GM23338 (cell line): ENCODE measurements at regions not wholly inside any gene's neighbourhood (a gene's known extent, or its start where the extent isn't known, plus 50 kb on each side); places are given as distances from the start of the nearest gene placed in this dataset.

Experiments
- ATAC-seq: fragments of 200-7000 bp; cut with Tn5 transposase; 3 replicates; pipeline ENCODE4 v1.9.1; 2020
- DNase-seq: peaks from one replicate; pipeline ENCODE4 v3.0.0-alpha.2; 2015; ENCODE audit warnings: low spot score
- H2AFZ ChIP-seq: fragments of 200-600 bp; sonication (generic); 2 replicates; pipeline ENCODE4 v1.8.0; 2016; ENCODE audit warnings: antibody characterized with exemption, mild to moderate bottlenecking, moderate library complexity
- H3F3A ChIP-seq: fragments of 200-600 bp; sonication (generic); replicated peaks from 2 replicates; pipeline ENCODE4 v1.8.0; 2017; ENCODE audit warnings: antibody characterized with exemption, mixed run types, low read depth
- H3K27ac ChIP-seq: fragments of 200-600 bp; sonication (generic); 2 replicates; pipeline ENCODE4 v1.6.1; 2016; ENCODE audit warnings: low read depth
- H3K27me3 ChIP-seq: fragments of 200-600 bp; sonication (generic); 2 replicates; pipeline ENCODE4 v1.8.0; 2016; ENCODE audit warnings: mild to moderate bottlenecking, mixed run types, moderate library complexity; ENCODE audit not compliant: insufficient read depth
- H3K36me3 ChIP-seq: fragments of 200-600 bp; sonication (generic); 2 replicates; pipeline ENCODE4 v1.8.0; 2016; ENCODE audit warnings: mild to moderate bottlenecking; ENCODE audit not compliant: insufficient read depth
- H3K4me1 ChIP-seq: fragments of 200-600 bp; sonication (generic); 2 replicates; pipeline ENCODE4 v1.8.0; 2016; ENCODE audit warnings: mild to moderate bottlenecking, moderate library complexity; ENCODE audit not compliant: insufficient read depth
- H3K4me2 ChIP-seq: fragments of 200-600 bp; sonication (generic); 2 replicates; pipeline ENCODE4 v1.7.1; 2017; ENCODE audit warnings: mixed run types
- H3K4me3 ChIP-seq: fragments of 200-600 bp; sonication (generic); 2 replicates; pipeline ENCODE4 v1.6.1; 2016; ENCODE audit warnings: mixed run types
- H3K79me2 ChIP-seq: fragments of 200-600 bp; sonication (generic); replicated peaks from 2 replicates; pipeline ENCODE4 v1.8.0; 2017; ENCODE audit warnings: mild to moderate bottlenecking; ENCODE audit not compliant: insufficient read depth
- H3K9me2 ChIP-seq: fragments of 200-600 bp; sonication (generic); 2 replicates; pipeline ENCODE4 v1.8.0; 2017; ENCODE audit not compliant: insufficient read depth
- H4K20me1 ChIP-seq: fragments of 200-600 bp; sonication (generic); replicated peaks from 2 replicates; pipeline ENCODE4 v1.8.0; 2017; ENCODE audit warnings: mild to moderate bottlenecking; ENCODE audit not compliant: insufficient read depth
- H3K27ac Mint-ChIP-seq: 2 replicates; pipeline ENCODE4 v1.8.0; 2020; ENCODE audit warnings: inconsistent platforms, mild to moderate bottlenecking, moderate library complexity, mixed read lengths
- H3K27me3 Mint-ChIP-seq: 3 replicates; pipeline ENCODE4 v1.8.0; 2022; ENCODE audit warnings: low read depth, mild to moderate bottlenecking, moderate library complexity, mixed read lengths, inconsistent platforms; ENCODE audit not compliant: insufficient read depth, poor library complexity
- H3K36me3 Mint-ChIP-seq: 3 replicates; pipeline ENCODE4 v1.8.0; 2021; ENCODE audit warnings: low read depth, mild to moderate bottlenecking, inconsistent platforms, moderate library complexity, mixed read lengths
- H3K4me1 Mint-ChIP-seq: 3 replicates; pipeline ENCODE4 v1.8.0; 2020; ENCODE audit warnings: mild to moderate bottlenecking, inconsistent platforms, mixed read lengths
- H3K4me3 Mint-ChIP-seq: 3 replicates; pipeline ENCODE4 v1.8.0; 2021; ENCODE audit warnings: moderate library complexity, mild to moderate bottlenecking, inconsistent platforms, mixed read lengths
- H3K9me3 Mint-ChIP-seq: 3 replicates; pipeline ENCODE4 v1.8.0; 2020; ENCODE audit warnings: moderate library complexity, mild to moderate bottlenecking, inconsistent platforms, mixed read lengths
- CTCF ChIP-seq, 2 experiments: fragments of 200-600 bp in 1 of 2; sonication (generic) in 1 of 2; conservative IDR thresholded peaks; 2 replicates each; pipeline versions ENCODE4 v1.5.1 to v1.6.1; 2016 to 2017; ENCODE audit warnings: antibody characterized with exemption in 2 of 2, low read depth in 2 of 2, mild to moderate bottlenecking in 2 of 2, moderate library complexity in 1 of 2
- POLR2AphosphoS5 ChIP-seq: IDR thresholded peaks from 2 replicates; pipeline ENCODE4 v1.6.1; 2016; ENCODE audit warnings: antibody characterized with exemption, low read depth
- STAT1 ChIP-seq: IDR thresholded peaks from one replicate; pipeline ENCODE4 v1.6.1; 2016; ENCODE audit warnings: antibody characterized with exemption; ENCODE audit not compliant: unreplicated experiment
- ZNF331 ChIP-seq: fragments of 250-450 bp; sonication (Bioruptor Pico); IDR thresholded peaks from 2 replicates; pipeline ENCODE4 v1.5.0; 2020; ENCODE audit warnings: low read depth, mild to moderate bottlenecking, moderate library complexity
- TF ChIP-seq, protein P1 (sequence below): IDR thresholded peaks from 2 replicates; pipeline ENCODE4 v1.6.1; 2016; ENCODE audit warnings: antibody characterized with exemption

- ATAC-seq = no peak
- Mint-ChIP-seq H3K36me3 (0 out of 3 replicates have a peak, but pooled peaks cover 3% of the 10 kb centered on the region), H3K9me3 (no peaks in the 10 kb centered on the region; the same call in 2 of the 3 replicates), H3K4me3 (no peak overlapping the region), H3K27me3 (peaks cover 2% of the 10 kb centered on the region), H3K27ac (no peak overlapping the region), H3K4me1 (peaks cover 2% of the 10 kb centered on the region; the same call in 2 of the 3 replicates)
- no peak overlapping the region for H2AFZ ChIP-seq
- H3K4me2 ChIP-seq = no peak overlapping the region
- H3K27ac ChIP-seq = no peak overlapping the region
- no peak for DNase-seq
- TF ChIP-seq STAT1 (no peak), ZNF331 (no peak)
- TF ChIP-seq, protein P1, sequence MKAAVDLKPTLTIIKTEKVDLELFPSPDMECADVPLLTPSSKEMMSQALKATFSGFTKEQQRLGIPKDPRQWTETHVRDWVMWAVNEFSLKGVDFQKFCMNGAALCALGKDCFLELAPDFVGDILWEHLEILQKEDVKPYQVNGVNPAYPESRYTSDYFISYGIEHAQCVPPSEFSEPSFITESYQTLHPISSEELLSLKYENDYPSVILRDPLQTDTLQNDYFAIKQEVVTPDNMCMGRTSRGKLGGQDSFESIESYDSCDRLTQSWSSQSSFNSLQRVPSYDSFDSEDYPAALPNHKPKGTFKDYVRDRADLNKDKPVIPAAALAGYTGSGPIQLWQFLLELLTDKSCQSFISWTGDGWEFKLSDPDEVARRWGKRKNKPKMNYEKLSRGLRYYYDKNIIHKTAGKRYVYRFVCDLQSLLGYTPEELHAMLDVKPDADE = no peak
- peaks cover 33% of the 10 kb centered on the region for H3K9me2 ChIP-seq
- no peaks in the 10 kb centered on the region for H3K79me2 ChIP-seq
- H3F3A ChIP-seq = no peaks in the 10 kb centered on the region
- no peak overlapping the region for H3K4me3 ChIP-seq
- no peaks in the 10 kb centered on the region for H3K36me3 ChIP-seq
- H4K20me1 ChIP-seq = no peaks in the 10 kb centered on the region
- H3K27me3 ChIP-seq = no peaks in the 10 kb centered on the region
- H3K4me1 ChIP-seq = peaks cover 6% of the 10 kb centered on the region; the same call in 1 of the 2 replicates
Measured at GRCh38 chr2:139380051-139380450, 599.9 kb upstream of the NXPH2 start.

- Histone ChIP-seq H3F3A (no peaks in the 10 kb centered on the region), H3K27ac (no peak overlapping the region), H3K4me2 (no peak overlapping the region), H3K36me3 (no peaks in the 10 kb centered on the region), H4K20me1 (no peaks in the 10 kb centered on the region), H3K9me2 (peaks cover 30% of the 10 kb centered on the region), H3K27me3 (no peaks in the 10 kb centered on the region), H3K4me3 (no peak overlapping the region), H3K4me1 (peaks cover 23% of the 10 kb centered on the region), H3K79me2 (no peaks in the 10 kb centered on the region), H2AFZ (peak overlapping the region; percentile 52; the same call in 1 of the 2 replicates)
- TF ChIP-seq POLR2AphosphoS5 = no peak
- TF ChIP-seq, protein P1 = no peak
- Mint-ChIP-seq H3K36me3 (0 out of 3 replicates have a peak, but pooled peaks cover 3% of the 10 kb centered on the region), H3K27ac (no peak overlapping the region), H3K4me3 (no peak overlapping the region), H3K27me3 (peaks cover 2% of the 10 kb centered on the region), H3K9me3 (no peaks in the 10 kb centered on the region; the same call in 2 of the 3 replicates), H3K4me1 (peaks cover 11% of the 10 kb centered on the region)
- ATAC-seq = peak; percentile 36; the same call in 2 of the 3 replicates
- DNase-seq = peak; percentile 27
Measured at GRCh38 chr2:139378373-139378772, 598.2 kb upstream of the NXPH2 start.

DNA sequence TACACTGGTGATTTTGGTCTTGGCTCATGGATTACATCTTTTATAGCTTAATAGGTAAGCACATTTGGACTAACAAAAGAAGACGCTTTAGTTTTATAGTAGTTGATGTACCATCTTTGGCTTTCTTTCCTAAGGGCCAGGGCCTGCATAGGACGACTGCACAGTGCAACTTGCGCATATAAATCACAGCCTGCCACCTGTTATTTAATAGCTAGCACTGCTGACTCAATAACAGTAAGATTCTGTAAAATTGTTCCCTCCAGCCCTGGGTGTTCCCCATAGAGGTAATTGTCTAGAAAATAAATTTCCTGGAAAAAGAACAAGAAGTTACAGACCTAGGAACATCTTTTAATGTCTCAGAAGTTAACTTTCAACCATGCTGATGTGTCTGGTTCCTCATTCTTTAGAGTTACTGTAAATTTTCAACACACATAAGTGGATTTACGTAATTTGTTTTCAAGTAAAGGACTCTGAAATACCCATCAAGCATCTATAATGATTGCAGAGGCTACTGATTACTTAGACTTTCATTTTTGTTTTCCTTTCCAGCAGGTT, 594.2 kb upstream of the NXPH2 start:
- ATAC-seq (no peak), DNase-seq (no peak)
- TF ChIP-seq ZNF331 (no peak), CTCF (conservative IDR thresholded peaks at IDR 0.05; ENCODE audit: low read depth in 2 of 2) (no peak), POLR2AphosphoS5 (no peak)

More for the DNA sequence above, 594.2 kb upstream of the NXPH2 start:
- Histone ChIP-seq H3K4me2 (no peak overlapping the region), H3K27me3 (peaks cover 13% of the 10 kb centered on the region; the same call in 1 of the 2 replicates), H3K27ac (no peak overlapping the region), H3K4me3 (no peak overlapping the region), H4K20me1 (no peaks in the 10 kb centered on the region), H3K36me3 (no peaks in the 10 kb centered on the region), H3K4me1 (peaks cover 34% of the 10 kb centered on the region), H3K9me2 (peaks cover 20% of the 10 kb centered on the region), H3K79me2 (no peaks in the 10 kb centered on the region), H3F3A (no peaks in the 10 kb centered on the region), H2AFZ (no peak overlapping the region)
- peaks cover 14% of the 10 kb centered on the region; the same call in 2 of the 3 replicates for H3K36me3 Mint-ChIP-seq
- peaks cover 15% of the 10 kb centered on the region; the same call in 2 of the 3 replicates for H3K9me3 Mint-ChIP-seq
- no peak overlapping the region for H3K27ac Mint-ChIP-seq
- peaks cover 26% of the 10 kb centered on the region for H3K4me1 Mint-ChIP-seq
- peaks cover 8% of the 10 kb centered on the region for H3K27me3 Mint-ChIP-seq
- H3K4me3 Mint-ChIP-seq = no peak overlapping the region
